ENCODE measurements at regions not wholly inside any gene's neighbourhood (a gene's known extent, or its start where the extent isn't known, plus 50 kb on each side); places are given as distances from the start of the nearest gene placed in this dataset.

- TF ChIP-seq CTCF (IDR thresholded peaks at IDR 0.05; ENCODE audit: low read depth, low read length) (no peak), EZH2phosphoT487 (IDR thresholded peaks at IDR 0.05; ENCODE audit: low read depth) (no peak)
Observed at GRCh38 chr2:117127680-117128079, 686.8 kb upstream of the DDX18 start.

Measured in OCI-LY3 (cell line).